ENCODE measurements at regions not wholly inside any gene's neighbourhood (a gene's known extent, or its start where the extent isn't known, plus 50 kb on each side); places are given as distances from the start of the nearest gene placed in this dataset.

- no peak for TF ChIP-seq CTCF (IDR thresholded peaks at IDR 0.05)
- TF ChIP-seq POLR2A (IDR thresholded peaks at IDR 0.05) = no peak
- no peak for TF ChIP-seq POLR2AphosphoS5 (IDR thresholded peaks at IDR 0.05)
Measured at GRCh38 chrX:111009256-111009655, 86.7 kb upstream of the PAK3 start.
